H1 (cell line): ENCODE measurements at regions not wholly inside any gene's neighbourhood (a gene's known extent, or its start where the extent isn't known, plus 50 kb on each side); places are given as distances from the start of the nearest gene placed in this dataset.

ENCODE experiments used
- CTCF ChIA-PET: fragments of 300-600 bp; sonication (Branson Sonifier 250); formaldehyde crosslinking; loops from one replicate; lab custom pipeline; 2021; ENCODE audit not compliant: partially characterized antibody; lab: Charles Lee
- POLR2A ChIA-PET: fragments of 300-600 bp; sonication (Branson Sonifier 250); formaldehyde crosslinking; loops from one replicate; lab custom pipeline; 2021; ENCODE audit warnings: inconsistent platforms; ENCODE audit not compliant: partially characterized antibody; lab: Charles Lee
- DNase-seq, 2 experiments: peaks; one replicate each; pipeline versions ENCODE4 v3.0.0 to v3.0.0-alpha.2; 2010 to 2022; ENCODE audit warnings: low spot score in 2 of 2, low read depth in 1 of 2, mixed read lengths in 1 of 2
- FAIRE-seq: peaks from 2 replicates; lab custom pipeline; 2011; peaks lifted over from hg19 to GRCh38; lab: Jason Lieb, UNC
- H2AFZ ChIP-seq: 2 replicates; pipeline ENCODE4 v1.8.1; 2012; ENCODE audit warnings: low read length, inconsistent platforms
- H2AK5ac ChIP-seq: 2 replicates; pipeline ENCODE4 v1.6.1; 2013; ENCODE audit warnings: low read depth, low read length
- H2BK120ac ChIP-seq: replicated peaks from 2 replicates; pipeline ENCODE3; 2013; ENCODE audit warnings: low read depth, low read length, inconsistent platforms
- H2BK12ac ChIP-seq: 2 replicates; pipeline ENCODE4 v1.6.1; 2013; ENCODE audit warnings: low read depth, low read length
- H2BK15ac ChIP-seq: 2 replicates; pipeline ENCODE4 v1.6.1; 2013; ENCODE audit warnings: low read length
- H2BK20ac ChIP-seq: 2 replicates; pipeline ENCODE4 v1.6.1; 2013; ENCODE audit warnings: low read length
- H2BK5ac ChIP-seq: 2 replicates; pipeline ENCODE4 v1.6.1; 2013; ENCODE audit warnings: low read depth, low read length
- H3K14ac ChIP-seq: 2 replicates; pipeline ENCODE4 v1.6.1; 2013; ENCODE audit warnings: inconsistent platforms; ENCODE audit not compliant: insufficient read length
- H3K18ac ChIP-seq: 2 replicates; pipeline ENCODE4 v1.6.1; 2013; ENCODE audit warnings: low read length; ENCODE audit errors: extremely low read depth
- H3K23ac ChIP-seq: 2 replicates; pipeline ENCODE4 v1.6.1; 2013; ENCODE audit warnings: inconsistent platforms; ENCODE audit not compliant: insufficient read length
- H3K23me2 ChIP-seq: 2 replicates; pipeline ENCODE4 v1.6.1; 2013; ENCODE audit warnings: low read depth, low read length
- H3K27ac ChIP-seq: 2 replicates; pipeline ENCODE4 v1.6.1; 2011; ENCODE audit warnings: low read depth, low read length, inconsistent platforms
- H3K27me3 ChIP-seq, 4 experiments: replicated peaks in 1 of 4; 1 replicate in 1 of 4; 2 replicates in 3 of 4; pipeline versions ENCODE4 v1.6.1 to v1.8.1; 2011 to 2013; ENCODE audit warnings: low read length in 3 of 4, mild to moderate bottlenecking in 3 of 4, inconsistent platforms in 2 of 4, mixed read lengths in 2 of 4, moderate library complexity in 1 of 4; ENCODE audit not compliant: control insufficient read depth in 3 of 4, insufficient read depth in 3 of 4; ENCODE audit errors: extremely low read depth in 1 of 4
- H3K36me3 ChIP-seq, 4 experiments: 2 replicates each; pipeline versions ENCODE4 v1.6.1 to v1.8.1; 2011 to 2013; ENCODE audit warnings: mild to moderate bottlenecking in 4 of 4, low read length in 3 of 4, moderate library complexity in 2 of 4, control low read depth in 1 of 4, inconsistent platforms in 1 of 4; ENCODE audit not compliant: insufficient read depth in 4 of 4, control insufficient read depth in 2 of 4
- H3K4ac ChIP-seq: replicated peaks from 2 replicates; pipeline ENCODE3; 2013; ENCODE audit warnings: low read length, low read depth, mixed read lengths, inconsistent platforms; ENCODE audit not compliant: insufficient read length
- H3K4me1 ChIP-seq, 4 experiments: replicated peaks in 1 of 4; 1 replicate in 1 of 4; 2 replicates in 3 of 4; pipeline versions ENCODE4 v1.6.1 to v1.8.1; 2011 to 2013; ENCODE audit warnings: low read length in 3 of 4, inconsistent platforms in 2 of 4, mixed read lengths in 1 of 4; ENCODE audit not compliant: insufficient read depth in 4 of 4, control insufficient read depth in 3 of 4
- H3K4me2 ChIP-seq, 2 experiments: 2 replicates each; pipeline versions ENCODE4 v1.6.1 to v1.8.1; 2011 to 2013; ENCODE audit warnings: low read depth in 2 of 2, low read length in 2 of 2, control low read depth in 1 of 2, inconsistent platforms in 1 of 2, mild to moderate bottlenecking in 1 of 2; ENCODE audit not compliant: insufficient read depth in 1 of 2
- H3K4me3 ChIP-seq, 4 experiments: fragments of 200-600, 300-600 bp in 1 of 4; sonication (generic), shearing (Covaris generic), sonication (Bioruptor Twin) in 1 of 4; 2 replicates each; pipeline versions ENCODE4 v1.5.1 to v1.8.1; 2011 to 2016; ENCODE audit warnings: low read length in 4 of 4, low read depth in 3 of 4, control low read depth in 2 of 4, inconsistent platforms in 2 of 4, mild to moderate bottlenecking in 2 of 4, mixed read lengths in 1 of 4, moderate library complexity in 1 of 4; ENCODE audit not compliant: insufficient read depth in 2 of 4; ENCODE audit errors: extremely low read depth in 1 of 4
- H3K56ac ChIP-seq: replicated peaks from 2 replicates; pipeline ENCODE3; 2013; ENCODE audit warnings: low read depth, mild to moderate bottlenecking, mixed read lengths, low read length, inconsistent platforms; ENCODE audit not compliant: insufficient read length
- H3K79me1 ChIP-seq: 2 replicates; pipeline ENCODE4 v1.6.1; 2013; ENCODE audit warnings: low read depth, low read length, control low read depth
- H3K79me2 ChIP-seq, 2 experiments: 2 replicates each; pipeline versions ENCODE4 v1.6.1 to v1.8.1; 2012 to 2013; ENCODE audit warnings: low read length in 2 of 2, mild to moderate bottlenecking in 2 of 2, inconsistent platforms in 1 of 2; ENCODE audit not compliant: insufficient read depth in 2 of 2, control insufficient read depth in 1 of 2
- H3K9ac ChIP-seq, 4 experiments: replicated peaks in 1 of 4; 1 replicate in 1 of 4; 2 replicates in 3 of 4; pipeline versions ENCODE4 v1.6.1 to v1.8.1; 2011 to 2013; ENCODE audit warnings: low read depth in 3 of 4, low read length in 3 of 4, control low read depth in 2 of 4, mild to moderate bottlenecking in 2 of 4, moderate library complexity in 2 of 4, inconsistent platforms in 1 of 4; ENCODE audit errors: extremely low read depth in 1 of 4
- H3K9me3 ChIP-seq, 2 experiments: 2 replicates each; pipeline versions ENCODE4 v1.6.1 to v1.8.1; 2012 to 2013; ENCODE audit warnings: mild to moderate bottlenecking in 2 of 2, moderate library complexity in 2 of 2, control low read depth in 1 of 2, inconsistent platforms in 1 of 2, low read depth in 1 of 2, low read length in 1 of 2, mixed read lengths in 1 of 2; ENCODE audit not compliant: insufficient read depth in 2 of 2
- H4K20me1 ChIP-seq, 2 experiments: replicated peaks in 1 of 2; 2 replicates each; pipeline versions ENCODE3 to v1.8.1; 2011 to 2013; ENCODE audit warnings: inconsistent platforms in 2 of 2, low read length in 2 of 2, mild to moderate bottlenecking in 1 of 2; ENCODE audit not compliant: insufficient read depth in 2 of 2, control insufficient read depth in 1 of 2
- H4K5ac ChIP-seq: 2 replicates; pipeline ENCODE4 v1.6.1; 2013; ENCODE audit warnings: low read length, low read depth, mixed read lengths, inconsistent platforms; ENCODE audit not compliant: insufficient read length
- H4K8ac ChIP-seq: 2 replicates; pipeline ENCODE4 v1.8.0; 2013; ENCODE audit warnings: mild to moderate bottlenecking, moderate library complexity, low read length, inconsistent platforms; ENCODE audit not compliant: insufficient read depth; ENCODE audit errors: extremely low read depth
- H4K91ac ChIP-seq: replicated peaks from 2 replicates; pipeline ENCODE3; 2013; ENCODE audit warnings: low read length, mixed read lengths, inconsistent platforms; ENCODE audit not compliant: insufficient read length
- JUN ChIP-seq: IDR thresholded peaks from 2 replicates; pipeline ENCODE4 v1.6.1; 2011; ENCODE audit warnings: low read depth, mild to moderate bottlenecking, improper control_type of control experiment, low read length
- KDM4A ChIP-seq: IDR thresholded peaks from one replicate; pipeline ENCODE4 v1.7.1; 2012; ENCODE audit warnings: low read depth, mild to moderate bottlenecking, moderate library complexity, low read length, inconsistent platforms; ENCODE audit not compliant: severe bottlenecking
- NANOG ChIP-seq: IDR thresholded peaks from 2 replicates; pipeline ENCODE4 v1.6.1; 2011; ENCODE audit warnings: low read length, low read depth, mild to moderate bottlenecking, inconsistent platforms; ENCODE audit not compliant: insufficient read depth, poor library complexity, severe bottlenecking
- POLR2A ChIP-seq, 2 experiments: IDR thresholded peaks; 1 replicate in 1 of 2; 2 replicates in 1 of 2; pipeline ENCODE4 v1.6.1; 2011; ENCODE audit warnings: low read depth in 2 of 2, low read length in 2 of 2, mild to moderate bottlenecking in 2 of 2; ENCODE audit errors: control extremely low read depth in 1 of 2
- RBBP5 ChIP-seq: IDR thresholded peaks from 2 replicates; pipeline ENCODE4 v1.7.1; 2012; ENCODE audit warnings: low read depth, mild to moderate bottlenecking, inconsistent platforms, low read length, moderate library complexity, borderline replicate concordance
- RNF2 ChIP-seq: fragments of 200-900, 300-1000 bp; sonication (generic); IDR thresholded peaks from 2 replicates; pipeline ENCODE4 v1.7.1; 2016; ENCODE audit warnings: borderline replicate concordance, low read depth, mild to moderate bottlenecking, antibody characterized with exemption, low read length; ENCODE audit not compliant: poor library complexity, severe bottlenecking; ENCODE audit errors: missing control alignments
- TAF1 ChIP-seq: IDR thresholded peaks from 2 replicates; pipeline ENCODE4 v1.6.1; 2011; ENCODE audit warnings: mild to moderate bottlenecking, low read depth, low read length
- TAF7 ChIP-seq: optimal IDR thresholded peaks from 2 replicates; pipeline ENCODE3; 2011; ENCODE audit warnings: low read depth, mild to moderate bottlenecking, inconsistent platforms, low read length, moderate library complexity, borderline replicate concordance
- WGBS, 2 experiments: shearing (Covaris generic) in 1 of 2; methylation state at CpG; one replicate each; pipeline versions ENCODE4 v1.1.6 to v1.1.7; 2013 to 2015; ENCODE audit warnings: low lambda C conversion rate in 2 of 2, mixed read lengths in 2 of 2, inconsistent platforms in 1 of 2, low coverage in 1 of 2, missing lambda C conversion rate in 1 of 2; ENCODE audit not compliant: insufficient replicate concordance in 2 of 2, insufficient coverage in 1 of 2, insufficient read length in 1 of 2; ENCODE audit errors: extremely low coverage in 1 of 2, missing lambda C conversion rate in 1 of 2; 5-methylcytosine and 5-hydroxymethylcytosine counted together

DNA sequence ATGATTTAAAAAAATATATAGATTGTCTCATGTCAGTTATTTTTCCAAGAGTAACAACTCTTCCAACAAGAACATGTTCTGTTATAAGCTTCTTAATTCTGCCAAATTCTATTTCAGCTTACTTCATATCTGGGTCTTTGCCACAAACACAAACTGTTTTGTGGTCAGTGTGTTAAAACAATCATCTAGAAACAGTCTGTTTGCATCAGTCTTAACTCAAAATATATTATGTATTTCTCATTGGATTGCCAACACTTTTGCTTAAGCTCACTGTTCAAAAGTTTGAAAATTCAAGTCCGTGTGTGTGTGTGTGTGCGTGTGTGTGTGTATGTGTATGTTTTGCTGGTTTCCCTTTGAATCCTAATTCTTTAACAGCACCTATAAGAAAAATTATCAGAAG lies 752.3 kb upstream of the NDST4 start:
- Histone ChIP-seq H3K56ac (no peak overlapping the region), H3K4me3 (no peak overlapping the region), H3K4me1 (no peaks in the 10 kb centered on the region), H2BK120ac (no peak overlapping the region), H3K27me3 (no peaks in the 10 kb centered on the region), H3K18ac (no peak overlapping the region), H3K23ac (no peak overlapping the region), H3K23me2 (no peaks in the 10 kb centered on the region), H4K8ac (no peak overlapping the region), H4K20me1 (no peaks in the 10 kb centered on the region), H3K4ac (no peak overlapping the region), H3K27ac (no peak overlapping the region), H3K9me3 (no peaks in the 10 kb centered on the region), H3K36me3 (no peaks in the 10 kb centered on the region), H4K5ac (no peak overlapping the region), H3K79me2 (no peaks in the 10 kb centered on the region), H4K91ac (no peak overlapping the region), H2BK15ac (no peak overlapping the region), H2BK12ac (no peak overlapping the region), H3K4me2 (no peak overlapping the region), H3K79me1 (no peaks in the 10 kb centered on the region), H2AFZ (peak overlapping the region; percentile 76), H3K14ac (no peak overlapping the region), H2BK5ac (no peak overlapping the region), H3K9ac (no peak overlapping the region), H2AK5ac (no peak overlapping the region), H2BK20ac (no peak overlapping the region)
- WGBS, 2 experiments, result 59% methylated on average over 2 of the region's 2 CpGs; no CpG with 5 or more reads in 1 of the 2 experiments
- FAIRE-seq (no peak), DNase-seq (no peak)
- POLR2A ChIA-PET, result no interaction called here
- no peak for TF ChIP-seq KDM4A
- TF ChIP-seq NANOG, result no peak
- TF ChIP-seq TAF7, result no peak
- no peak for TF ChIP-seq RNF2
- no peak for TF ChIP-seq POLR2A (IDR thresholded peaks at IDR 0.05; ENCODE audit: control extremely low read depth in 1 of 2, low read depth in 2 of 2, low read length in 2 of 2)
- TF ChIP-seq JUN, result no peak
- no peak for TF ChIP-seq TAF1
- no peak for TF ChIP-seq RBBP5
- CTCF ChIA-PET, result interaction anchor here (0.6 to 1.1 kb wide), 2 partner anchors 13 to 88 kb away, joined by 3 to 8 read pairs; no protein-coding TSS in a partner anchor
